ENCODE measurements at regions not wholly inside any gene's neighbourhood (a gene's known extent, or its start where the extent isn't known, plus 50 kb on each side); places are given as distances from the start of the nearest gene placed in this dataset.

- peaks cover 0 to 9% (median 0%) of the 10 kb centered on the region in 5 donors for H3K4me1 ChIP-seq (ENCODE audit: control insufficient read depth in 5 of 5, insufficient read depth in 5 of 5, low read length in 5 of 5)
- H3K27ac ChIP-seq (ENCODE audit: low read depth, low read length) = no peak overlapping the region
- H3K27me3 ChIP-seq (ENCODE audit: control insufficient read depth in 5 of 5, insufficient read depth in 4 of 5, low read length in 5 of 5) = peaks cover 13 to 32% (median 29%) of the 10 kb centered on the region in 5 donors
- no peaks in the 10 kb centered on the region for H3K36me3 ChIP-seq (ENCODE audit: control insufficient read depth in 5 of 5, insufficient read depth in 5 of 5, low read length in 5 of 5)
- peaks cover 0 to 12% (median 11%) of the 10 kb centered on the region in 5 donors for H3K9me3 ChIP-seq (ENCODE audit: control insufficient read depth in 5 of 5, low read length in 5 of 5)
- no peak overlapping the region for H3K9ac ChIP-seq (ENCODE audit: low read length in 5 of 5)
- no peak overlapping the region for H3K4me3 ChIP-seq (ENCODE audit: low read depth in 1 of 5, low read length in 5 of 5)
Measured at GRCh38 chr5:176711883-176712282, 64.6 kb downstream of the TSPAN17 start.

GRCh38 chr5:176712546-176713304 is 65.4 kb downstream of the TSPAN17 start:
- H3K36me3 ChIP-seq (ENCODE audit: control insufficient read depth in 5 of 5, insufficient read depth in 5 of 5, low read length in 5 of 5) = no peaks in the 10 kb centered on the region
- H3K4me1 ChIP-seq (ENCODE audit: control insufficient read depth in 5 of 5, insufficient read depth in 5 of 5, low read length in 5 of 5) = peaks cover 0 to 9% (median 0%) of the 10 kb centered on the region in 5 donors
- H3K4me3 ChIP-seq (ENCODE audit: low read depth in 1 of 5, low read length in 5 of 5) = no peak overlapping the region
- no peak overlapping the region for H3K9ac ChIP-seq (ENCODE audit: low read length in 5 of 5)
- H3K27ac ChIP-seq (ENCODE audit: low read depth, low read length) = no peak overlapping the region
- H3K9me3 ChIP-seq (ENCODE audit: control insufficient read depth in 5 of 5, low read length in 5 of 5) = peaks cover 0 to 12% (median 11%) of the 10 kb centered on the region in 5 donors
- peaks cover 13 to 33% (median 29%) of the 10 kb centered on the region in 5 donors for H3K27me3 ChIP-seq (ENCODE audit: control insufficient read depth in 5 of 5, insufficient read depth in 4 of 5, low read length in 5 of 5)

- H3K4me3 ChIP-seq (ENCODE audit: low read depth in 1 of 5, low read length in 5 of 5) = peak overlapping the region in 1 of 5 donors; percentile 23
- peaks cover 0 to 9% (median 0%) of the 10 kb centered on the region in 5 donors for H3K4me1 ChIP-seq (ENCODE audit: control insufficient read depth in 5 of 5, insufficient read depth in 5 of 5, low read length in 5 of 5)
- H3K27me3 ChIP-seq (ENCODE audit: control insufficient read depth in 5 of 5, insufficient read depth in 4 of 5, low read length in 5 of 5) = peaks cover 13 to 36% (median 29%) of the 10 kb centered on the region in 5 donors
- H3K9ac ChIP-seq (ENCODE audit: low read length in 5 of 5) = no peak overlapping the region
- H3K36me3 ChIP-seq (ENCODE audit: control insufficient read depth in 5 of 5, insufficient read depth in 5 of 5, low read length in 5 of 5) = no peaks in the 10 kb centered on the region
- no peak overlapping the region for H3K27ac ChIP-seq (ENCODE audit: low read depth, low read length)
- peaks cover 0 to 12% (median 11%) of the 10 kb centered on the region in 5 donors for H3K9me3 ChIP-seq (ENCODE audit: control insufficient read depth in 5 of 5, low read length in 5 of 5)
Measured at GRCh38 chr5:176713409-176713808, 66.1 kb downstream of the TSPAN17 start.

- H3K9me3 ChIP-seq (ENCODE audit: control insufficient read depth in 5 of 5, low read length in 5 of 5) = peaks cover 0 to 12% (median 11%) of the 10 kb centered on the region in 5 donors
- H3K27ac ChIP-seq (ENCODE audit: low read depth, low read length) = no peak overlapping the region
- no peaks in the 10 kb centered on the region for H3K36me3 ChIP-seq (ENCODE audit: control insufficient read depth in 5 of 5, insufficient read depth in 5 of 5, low read length in 5 of 5)
- peaks cover 0 to 13% (median 3%) of the 10 kb centered on the region in 5 donors for H3K4me1 ChIP-seq (ENCODE audit: control insufficient read depth in 5 of 5, insufficient read depth in 5 of 5, low read length in 5 of 5)
- H3K27me3 ChIP-seq (ENCODE audit: control insufficient read depth in 5 of 5, insufficient read depth in 4 of 5, low read length in 5 of 5) = peaks cover 13 to 36% (median 29%) of the 10 kb centered on the region in 5 donors
- no peak overlapping the region for H3K9ac ChIP-seq (ENCODE audit: low read length in 5 of 5)
- H3K4me3 ChIP-seq (ENCODE audit: low read depth in 1 of 5, low read length in 5 of 5) = no peak overlapping the region
Measured at GRCh38 chr5:176714067-176714466, 66.8 kb downstream of the TSPAN17 start.

- H3K27ac ChIP-seq (ENCODE audit: low read depth, low read length) = no peak overlapping the region
- H3K9ac ChIP-seq (ENCODE audit: low read length in 5 of 5) = no peak overlapping the region
- no peaks in the 10 kb centered on the region for H3K36me3 ChIP-seq (ENCODE audit: control insufficient read depth in 5 of 5, insufficient read depth in 5 of 5, low read length in 5 of 5)
- no peak overlapping the region for H3K4me3 ChIP-seq (ENCODE audit: low read depth in 1 of 5, low read length in 5 of 5)
- H3K27me3 ChIP-seq (ENCODE audit: control insufficient read depth in 5 of 5, insufficient read depth in 4 of 5, low read length in 5 of 5) = peaks cover 6 to 25% (median 21%) of the 10 kb centered on the region in 5 donors
- peaks cover 0 to 21% (median 10%) of the 10 kb centered on the region in 5 donors for H3K4me1 ChIP-seq (ENCODE audit: control insufficient read depth in 5 of 5, insufficient read depth in 5 of 5, low read length in 5 of 5)
- peaks cover 0 to 12% (median 11%) of the 10 kb centered on the region in 5 donors for H3K9me3 ChIP-seq (ENCODE audit: control insufficient read depth in 5 of 5, low read length in 5 of 5)
Measured at GRCh38 chr5:176716320-176716719, 69.0 kb downstream of the TSPAN17 start.

- no peak overlapping the region for H3K9ac ChIP-seq (ENCODE audit: low read length in 5 of 5)
- peaks cover 0 to 21% (median 10%) of the 10 kb centered on the region in 5 donors for H3K4me1 ChIP-seq (ENCODE audit: control insufficient read depth in 5 of 5, insufficient read depth in 5 of 5, low read length in 5 of 5)
- H3K27ac ChIP-seq (ENCODE audit: low read depth, low read length) = peak overlapping the region; percentile 47
- peaks cover 11 to 20% (median 14%) of the 10 kb centered on the region in 5 donors for H3K27me3 ChIP-seq (ENCODE audit: control insufficient read depth in 5 of 5, insufficient read depth in 4 of 5, low read length in 5 of 5)
- no peak overlapping the region for H3K4me3 ChIP-seq (ENCODE audit: low read depth in 1 of 5, low read length in 5 of 5)
- no peaks in the 10 kb centered on the region for H3K36me3 ChIP-seq (ENCODE audit: control insufficient read depth in 5 of 5, insufficient read depth in 5 of 5, low read length in 5 of 5)
- peaks cover 0 to 4% (median 2%) of the 10 kb centered on the region in 5 donors for H3K9me3 ChIP-seq (ENCODE audit: control insufficient read depth in 5 of 5, low read length in 5 of 5)
Measured at GRCh38 chr5:176719113-176719739, 71.9 kb downstream of the TSPAN17 start.

GRCh38 chr5:176721509-176721908 is 74.2 kb downstream of the TSPAN17 start:
- Histone ChIP-seq H3K27ac (ENCODE audit: low read depth, low read length) (no peak overlapping the region), H3K4me3 (ENCODE audit: low read depth in 1 of 5, low read length in 5 of 5) (no peak overlapping the region), H3K9me3 (ENCODE audit: control insufficient read depth in 5 of 5, low read length in 5 of 5) (no peaks in the 10 kb centered on the region), H3K27me3 (ENCODE audit: control insufficient read depth in 5 of 5, insufficient read depth in 4 of 5, low read length in 5 of 5) (peaks cover 26 to 34% (median 30%) of the 10 kb centered on the region in 5 donors), H3K4me1 (ENCODE audit: control insufficient read depth in 5 of 5, insufficient read depth in 5 of 5, low read length in 5 of 5) (peaks cover 0 to 15% (median 7%) of the 10 kb centered on the region in 5 donors), H3K36me3 (ENCODE audit: control insufficient read depth in 5 of 5, insufficient read depth in 5 of 5, low read length in 5 of 5) (no peaks in the 10 kb centered on the region), H3K9ac (ENCODE audit: low read length in 5 of 5) (no peak overlapping the region)

GRCh38 chr5:176722757-176723156 is 75.5 kb downstream of the TSPAN17 start:
- Histone ChIP-seq H3K27me3 (ENCODE audit: control insufficient read depth in 5 of 5, insufficient read depth in 4 of 5, low read length in 5 of 5) (peaks cover 37 to 42% (median 40%) of the 10 kb centered on the region in 5 donors), H3K36me3 (ENCODE audit: control insufficient read depth in 5 of 5, insufficient read depth in 5 of 5, low read length in 5 of 5) (no peaks in the 10 kb centered on the region), H3K4me1 (ENCODE audit: control insufficient read depth in 5 of 5, insufficient read depth in 5 of 5, low read length in 5 of 5) (peaks cover 0 to 13% (median 6%) of the 10 kb centered on the region in 5 donors), H3K4me3 (ENCODE audit: low read depth in 1 of 5, low read length in 5 of 5) (no peak overlapping the region), H3K27ac (ENCODE audit: low read depth, low read length) (no peak overlapping the region), H3K9ac (ENCODE audit: low read length in 5 of 5) (no peak overlapping the region), H3K9me3 (ENCODE audit: control insufficient read depth in 5 of 5, low read length in 5 of 5) (no peaks in the 10 kb centered on the region)

- Histone ChIP-seq H3K4me1 (ENCODE audit: control insufficient read depth in 5 of 5, insufficient read depth in 5 of 5, low read length in 5 of 5) (peaks cover 0 to 13% (median 6%) of the 10 kb centered on the region in 5 donors), H3K36me3 (ENCODE audit: control insufficient read depth in 5 of 5, insufficient read depth in 5 of 5, low read length in 5 of 5) (no peaks in the 10 kb centered on the region), H3K27ac (ENCODE audit: low read depth, low read length) (no peak overlapping the region), H3K4me3 (ENCODE audit: low read depth in 1 of 5, low read length in 5 of 5) (no peak overlapping the region), H3K9ac (ENCODE audit: low read length in 5 of 5) (no peak overlapping the region), H3K9me3 (ENCODE audit: control insufficient read depth in 5 of 5, low read length in 5 of 5) (no peaks in the 10 kb centered on the region), H3K27me3 (ENCODE audit: control insufficient read depth in 5 of 5, insufficient read depth in 4 of 5, low read length in 5 of 5) (peaks cover 37 to 47% (median 42%) of the 10 kb centered on the region in 5 donors)
Measured at GRCh38 chr5:176723440-176723839, 76.2 kb downstream of the TSPAN17 start.

- Histone ChIP-seq H3K9me3 (ENCODE audit: control insufficient read depth in 5 of 5, low read length in 5 of 5) (no peaks in the 10 kb centered on the region), H3K27me3 (ENCODE audit: control insufficient read depth in 5 of 5, insufficient read depth in 4 of 5, low read length in 5 of 5) (peaks cover 37 to 50% (median 42%) of the 10 kb centered on the region in 5 donors), H3K27ac (ENCODE audit: low read depth, low read length) (no peak overlapping the region), H3K9ac (ENCODE audit: low read length in 5 of 5) (no peak overlapping the region), H3K4me3 (ENCODE audit: low read depth in 1 of 5, low read length in 5 of 5) (no peak overlapping the region), H3K4me1 (ENCODE audit: control insufficient read depth in 5 of 5, insufficient read depth in 5 of 5, low read length in 5 of 5) (peaks cover 0 to 6% (median 4%) of the 10 kb centered on the region in 5 donors), H3K36me3 (ENCODE audit: control insufficient read depth in 5 of 5, insufficient read depth in 5 of 5, low read length in 5 of 5) (no peaks in the 10 kb centered on the region)
Measured at GRCh38 chr5:176724472-176724871, 77.2 kb downstream of the TSPAN17 start.

Data from subcutaneous abdominal adipose tissue (tissue), 5 donors.